H54 (cell line): ENCODE measurements at regions not wholly inside any gene's neighbourhood (a gene's known extent, or its start where the extent isn't known, plus 50 kb on each side); places are given as distances from the start of the nearest gene placed in this dataset.

Experiments used
- DNase-seq: peaks from one replicate; pipeline ENCODE4 v3.0.0; 2011; ENCODE audit warnings: low spot score, mixed read lengths; ENCODE audit not compliant: insufficient read length
- FAIRE-seq: peaks from 3 replicates; lab custom pipeline; 2011; peaks lifted over from hg19 to GRCh38; lab: Jason Lieb, UNC
- POLR2A ChIP-seq: IDR thresholded peaks from 2 replicates; pipeline ENCODE4 v1.6.1; 2011; ENCODE audit warnings: low read depth, mild to moderate bottlenecking, low read length

- DNase-seq (no peak), FAIRE-seq (no peak)
- TF ChIP-seq POLR2A = no peak
Observed at GRCh38 chr11:104333977-104334376, 170.0 kb upstream of the PDGFD start.

- FAIRE-seq (no peak), DNase-seq (no peak)
- TF ChIP-seq POLR2A = no peak
Observed at GRCh38 chr11:104332110-104332509, 168.2 kb upstream of the PDGFD start.

- DNase-seq (no peak), FAIRE-seq (no peak)
- no peak for TF ChIP-seq POLR2A
Observed at GRCh38 chr11:104329078-104329665, 165.2 kb upstream of the PDGFD start.

GRCh38 chr11:104328512-104328907 is 164.6 kb upstream of the PDGFD start:
- no peak for TF ChIP-seq POLR2A
- no peak for DNase-seq
- FAIRE-seq = no peak

- no peak for FAIRE-seq
- no peak for DNase-seq
- no peak for TF ChIP-seq POLR2A
Observed at GRCh38 chr11:104327861-104328511, 164.0 kb upstream of the PDGFD start.

GRCh38 chr11:104325093-104325492 is 161.1 kb upstream of the PDGFD start:
- TF ChIP-seq POLR2A = no peak
- no peak for DNase-seq
- FAIRE-seq = no peak

- no peak for TF ChIP-seq POLR2A
- DNase-seq (no peak), FAIRE-seq (no peak)
Observed at GRCh38 chr11:104324276-104324675, 160.3 kb upstream of the PDGFD start.

- FAIRE-seq (no peak), DNase-seq (no peak)
- no peak for TF ChIP-seq POLR2A
Observed at GRCh38 chr11:104323841-104324240, 159.9 kb upstream of the PDGFD start.

- no peak for DNase-seq
- no peak for FAIRE-seq
- no peak for TF ChIP-seq POLR2A
Observed at GRCh38 chr11:104322696-104323095, 158.7 kb upstream of the PDGFD start.

GRCh38 chr11:104320956-104321355 is 157.0 kb upstream of the PDGFD start:
- FAIRE-seq (no peak), DNase-seq (no peak)
- TF ChIP-seq POLR2A = no peak

GRCh38 chr11:104320097-104320496 is 156.2 kb upstream of the PDGFD start:
- DNase-seq (no peak), FAIRE-seq (no peak)

GRCh38 chr11:104319396-104319795 is 155.4 kb upstream of the PDGFD start:
- no peak for TF ChIP-seq POLR2A
- FAIRE-seq (no peak), DNase-seq (no peak)

More at GRCh38 chr11:104320097-104320496, 156.2 kb upstream of the PDGFD start:
- TF ChIP-seq POLR2A = no peak

- no peak for DNase-seq
- no peak for TF ChIP-seq POLR2A
- no peak for FAIRE-seq
Observed at GRCh38 chr11:104306862-104307474, 143.0 kb upstream of the PDGFD start.

GRCh38 chr11:104301776-104302175 is 137.8 kb upstream of the PDGFD start:
- TF ChIP-seq POLR2A = no peak
- no peak for DNase-seq
- FAIRE-seq = no peak

GRCh38 chr11:104291646-104292045 is 127.7 kb upstream of the PDGFD start:
- FAIRE-seq (no peak), DNase-seq (no peak)
- TF ChIP-seq POLR2A = no peak
